NCI-H2196 treated with DMSO at 0.1 percent for 48 hours (cell line): ENCODE measurements at regions not wholly inside any gene's neighbourhood (a gene's known extent, or its start where the extent isn't known, plus 50 kb on each side); places are given as distances from the start of the nearest gene placed in this dataset.

ENCODE experiments used
- DNase-seq: peaks from one replicate; lab custom pipeline; 2025; ENCODE audit not compliant: unreplicated experiment; lab: John Stamatoyannopoulos, UW

DNA sequence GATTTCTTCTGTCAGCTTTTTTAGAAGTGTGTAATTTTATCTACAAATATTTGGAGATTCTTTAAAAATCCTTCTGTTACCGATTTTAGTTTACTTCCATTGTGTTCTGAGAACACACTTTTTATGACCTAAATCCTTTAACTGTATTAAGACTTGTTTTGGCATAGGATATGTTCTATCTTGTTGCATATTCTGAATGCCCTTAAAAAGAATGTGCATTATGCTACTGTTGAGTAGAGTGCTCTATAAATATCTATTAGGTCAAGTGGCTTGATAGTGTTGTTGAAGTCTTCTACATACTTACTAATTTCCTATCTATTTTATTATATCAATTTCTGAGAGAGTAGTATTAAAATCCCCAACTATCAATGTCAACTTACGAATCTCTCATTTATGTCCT lies 502.2 kb downstream of the MAFB start:
- no peak for DNase-seq

DNA sequence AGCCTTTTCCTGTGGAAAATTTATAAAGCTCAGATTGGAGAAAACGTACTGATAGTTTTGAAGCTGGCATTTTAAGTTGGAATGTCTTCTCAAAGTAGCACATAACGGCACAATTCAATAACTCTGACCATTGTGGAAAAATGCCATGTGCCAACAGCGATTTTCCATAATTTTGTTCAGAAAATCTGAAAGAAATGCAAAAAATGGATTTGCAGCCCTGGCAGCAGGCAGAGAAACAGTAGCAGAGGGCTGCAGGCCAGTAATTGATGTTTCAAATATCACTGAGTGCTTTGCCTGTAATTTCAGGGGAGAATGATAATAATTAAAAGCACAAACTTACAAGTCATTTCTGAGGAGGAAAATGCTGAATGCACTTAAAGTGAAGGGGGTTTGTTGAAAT lies 507.4 kb downstream of the MAFB start:
- no peak for DNase-seq

DNA sequence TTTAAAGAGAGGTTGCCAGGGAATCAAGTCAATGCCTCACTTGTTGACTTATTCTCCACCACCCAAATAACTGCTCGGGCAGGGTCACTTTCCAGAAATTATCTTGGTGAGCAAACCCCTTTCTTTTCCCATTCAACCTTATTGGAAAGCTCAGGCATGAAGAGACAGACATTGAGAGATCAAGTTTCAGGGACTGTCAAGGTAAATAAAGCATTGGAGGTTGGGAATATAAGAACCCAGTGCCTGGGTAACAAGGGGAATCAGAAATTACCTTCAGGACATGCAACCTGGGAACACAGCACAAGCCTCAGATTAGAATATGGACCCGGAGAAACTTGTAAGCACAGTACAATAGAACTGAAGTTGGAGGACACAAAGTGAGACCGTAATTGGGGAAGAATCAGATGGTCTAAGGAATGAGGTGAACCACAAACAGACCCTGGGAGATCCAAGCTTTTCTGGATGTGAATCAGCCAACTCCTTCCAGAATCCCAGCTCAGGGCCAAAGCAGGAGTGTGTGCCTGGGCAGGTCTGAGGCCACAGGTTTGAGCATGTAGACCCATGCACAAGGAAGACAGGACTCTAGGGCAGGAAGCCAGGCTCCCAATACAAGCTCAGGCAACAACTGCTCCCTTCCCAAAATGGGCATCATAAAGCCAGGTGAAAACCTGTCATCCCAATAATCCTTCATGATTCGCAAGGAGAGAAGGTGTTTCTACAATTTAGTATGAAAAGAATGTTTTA lies 512.8 kb downstream of the MAFB start:
- no peak for DNase-seq

DNA sequence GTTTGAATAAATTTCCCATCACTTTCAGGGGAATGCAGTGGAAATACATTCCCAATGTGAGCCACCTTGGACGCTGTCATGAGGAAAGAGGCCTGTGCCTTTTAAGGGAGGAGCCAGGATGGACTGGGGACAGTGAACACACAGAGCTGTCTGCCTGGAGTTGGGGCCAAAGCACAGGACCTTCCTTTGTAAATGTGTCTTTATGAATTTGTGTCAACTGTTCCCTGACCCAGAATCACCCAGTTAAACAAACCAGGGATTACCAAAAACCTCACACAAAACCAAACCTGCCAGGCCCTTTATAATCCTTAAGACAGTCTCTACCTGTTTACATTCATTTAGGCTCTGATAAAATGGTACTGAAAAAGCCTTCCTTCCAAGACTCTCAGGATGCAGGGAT lies 513.7 kb downstream of the MAFB start:
- no peak for DNase-seq

GRCh38 chr20:40173872-40174271 lies 515.2 kb downstream of the MAFB start:
- no peak for DNase-seq

- no peak for DNase-seq
These were observed 519.9 kb downstream of the MAFB start for GRCh38 chr20:40168981-40169620.

DNA sequence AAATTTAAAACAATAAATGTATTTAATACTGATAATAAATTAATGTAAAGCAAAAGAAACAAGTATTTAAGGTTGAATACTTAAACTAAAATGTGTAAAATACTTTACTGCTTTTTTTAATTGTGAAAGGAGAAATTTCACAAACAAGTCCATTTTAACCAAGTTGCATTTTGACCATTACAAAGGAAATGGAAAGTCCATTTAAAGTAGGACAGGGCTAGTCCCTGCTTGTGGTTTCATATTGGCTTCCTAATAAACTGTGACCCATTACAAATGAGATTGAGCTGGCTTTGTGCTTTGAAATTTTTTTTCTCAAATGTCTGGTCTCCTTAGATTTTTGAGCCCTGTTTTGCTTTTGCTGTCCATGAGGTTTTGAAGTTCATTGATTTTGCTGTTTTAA lies 527.6 kb downstream of the MAFB start:
- no peak for DNase-seq

- DNase-seq: no peak
These were observed 528.9 kb downstream of the MAFB start for GRCh38 chr20:40160097-40160550.

DNA sequence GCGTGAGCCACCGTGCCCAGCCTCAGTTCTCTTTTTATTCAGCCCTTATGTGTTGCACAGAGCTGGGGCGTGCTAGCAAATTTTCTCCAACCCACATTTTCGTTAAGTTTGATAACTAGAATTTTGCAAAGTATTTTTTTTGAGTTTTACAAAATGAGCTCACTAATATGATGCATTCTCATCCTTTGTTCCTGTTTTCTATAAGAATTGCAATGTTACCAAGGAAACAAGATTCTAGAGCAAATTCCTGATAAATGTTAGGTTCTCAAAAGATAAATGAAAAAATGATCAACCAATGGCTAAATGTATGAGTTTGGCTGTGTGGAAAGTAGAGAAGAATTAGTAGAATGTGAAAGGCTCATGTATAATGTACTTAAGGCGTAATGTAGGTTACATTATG lies 529.8 kb downstream of the MAFB start:
- DNase-seq: no peak

- no peak for DNase-seq
These were observed 532.3 kb downstream of the MAFB start for GRCh38 chr20:40156600-40157317.

DNA sequence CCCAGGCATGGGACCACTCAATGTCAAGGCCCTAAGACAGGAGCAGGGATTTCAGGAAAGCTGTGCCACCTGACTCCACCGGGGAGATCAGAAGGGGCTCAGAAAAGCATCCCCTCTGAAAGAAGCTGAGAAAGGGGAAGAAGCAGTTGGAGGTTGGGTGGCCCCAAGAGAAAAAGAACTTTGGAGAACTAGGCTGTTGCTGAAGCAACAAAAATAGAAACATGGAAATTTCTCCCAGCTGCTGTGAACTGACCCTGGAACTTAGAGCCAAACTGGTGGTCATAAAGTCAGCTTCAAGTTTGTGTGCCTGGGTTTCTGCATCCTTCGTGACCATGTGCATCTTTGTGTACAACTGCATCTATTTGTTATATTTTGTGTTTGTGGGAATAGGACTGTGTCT lies 534.5 kb downstream of the MAFB start:
- no peak for DNase-seq

GRCh38 chr20:40148886-40149285 lies 540.1 kb downstream of the MAFB start:
- no peak for DNase-seq

GRCh38 chr20:40146071-40146470 lies 543.0 kb downstream of the MAFB start:
- no peak for DNase-seq

GRCh38 chr20:40144581-40144980 lies 544.5 kb downstream of the MAFB start:
- DNase-seq: no peak

- DNase-seq: no peak
These were observed 554.9 kb downstream of the MAFB start for GRCh38 chr20:40134176-40134575.

DNA sequence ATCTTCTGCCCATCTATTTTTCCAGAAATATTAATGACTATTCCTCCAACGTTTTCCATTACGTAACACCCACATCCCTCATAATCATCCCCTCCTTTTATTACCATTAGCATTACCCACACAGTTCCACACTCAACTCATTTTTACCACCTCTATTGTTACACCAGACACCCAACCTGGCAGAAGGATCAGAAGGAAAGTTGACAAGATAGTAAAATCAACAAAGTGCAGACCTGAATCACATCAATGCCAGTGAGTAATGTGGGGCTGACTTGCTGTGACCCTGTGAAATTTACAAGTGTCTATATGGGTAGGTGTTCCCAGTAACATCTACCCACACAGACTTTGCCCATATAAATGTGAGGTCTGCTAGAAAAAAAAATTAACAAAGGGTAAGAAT lies 568.2 kb downstream of the MAFB start:
- no peak for DNase-seq

GRCh38 chr20:40111282-40111681 lies 577.8 kb downstream of the MAFB start:
- DNase-seq: no peak

GRCh38 chr20:40110311-40110831 lies 578.7 kb downstream of the MAFB start:
- DNase-seq: no peak

DNA sequence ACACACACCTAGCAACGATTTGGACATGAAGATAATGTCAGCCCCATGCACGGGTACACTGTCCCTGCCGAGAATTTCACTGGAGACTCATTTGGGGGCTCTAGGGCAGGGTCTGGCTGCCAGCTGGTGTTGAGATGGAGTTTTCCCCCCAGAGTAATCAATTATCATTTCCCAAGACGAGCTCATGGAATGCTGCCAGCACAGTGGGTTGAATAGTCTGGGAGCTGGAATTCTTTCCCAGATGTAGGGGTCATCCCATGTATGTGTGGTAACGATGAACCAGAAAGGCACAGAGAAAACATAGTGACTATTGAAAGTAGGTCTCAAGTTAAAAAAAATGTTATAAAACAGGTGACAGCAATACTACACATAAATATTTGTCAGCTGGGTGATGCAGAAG lies 579.9 kb downstream of the MAFB start:
- DNase-seq: no peak

DNA sequence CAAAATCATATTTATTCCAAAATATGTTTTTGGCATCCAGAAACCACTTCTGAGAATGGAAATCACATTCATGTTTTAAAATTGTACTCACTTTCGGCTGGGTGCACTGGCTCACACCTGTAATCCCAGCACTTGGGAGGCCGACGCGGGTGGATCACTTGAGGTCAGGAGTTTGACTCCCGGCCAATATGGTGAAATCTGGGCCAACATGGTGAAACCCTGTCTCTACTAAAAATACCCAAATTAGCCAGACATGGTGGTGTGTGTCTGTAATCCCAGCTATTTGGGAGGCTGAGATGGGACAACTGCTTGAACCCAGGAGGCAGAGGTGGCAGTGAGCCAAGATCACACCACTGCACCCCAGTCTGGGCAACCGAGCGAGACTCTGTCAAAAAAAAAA lies 580.7 kb downstream of the MAFB start:
- DNase-seq: no peak

GRCh38 chr20:40104959-40105358 lies 584.1 kb downstream of the MAFB start:
- DNase-seq: no peak

DNA sequence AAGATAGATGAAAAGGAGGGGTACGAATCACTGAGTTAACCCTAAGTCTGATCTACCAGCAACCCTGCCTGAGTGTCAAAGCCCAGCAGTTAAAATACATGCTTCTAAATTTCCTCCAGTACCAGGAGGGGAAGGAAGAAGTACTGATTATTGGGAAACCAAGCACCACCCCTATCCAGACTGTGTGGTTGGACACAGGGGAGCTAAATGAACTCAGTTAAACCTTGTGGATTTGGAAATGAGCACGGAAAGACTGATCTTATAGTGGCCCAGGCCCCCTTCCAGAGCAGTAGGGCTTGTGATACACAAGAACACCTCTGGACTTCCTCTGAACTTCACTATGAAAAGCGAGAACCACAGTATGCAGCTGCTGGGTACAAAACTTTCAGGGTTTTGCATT lies 585.6 kb downstream of the MAFB start:
- DNase-seq: no peak
